ENCODE measurements at regions not wholly inside any gene's neighbourhood (a gene's known extent, or its start where the extent isn't known, plus 50 kb on each side); places are given as distances from the start of the nearest gene placed in this dataset.

- DNase-seq (ENCODE audit: low spot score): no peak
- WGBS: 82% methylated on average over 3 of the region's 3 CpGs
- Histone ChIP-seq H3K9me3 (ENCODE audit: control insufficient read depth in 4 of 4, low read length in 3 of 4) (no peaks in the 10 kb centered on the region), H3K27ac (ENCODE audit: low read depth in 1 of 2, low read length in 2 of 2) (no peak overlapping the region), H3K36me3 (ENCODE audit: control insufficient read depth in 4 of 4, insufficient read depth in 3 of 4, low read depth in 1 of 4, low read length in 3 of 4) (no peaks in the 10 kb centered on the region), H3K4me3 (ENCODE audit: low read depth in 1 of 3, low read length in 3 of 3) (no peak overlapping the region), H3K9ac (ENCODE audit: low read depth in 1 of 2, low read length in 2 of 2) (no peak overlapping the region), H3K27me3 (ENCODE audit: control insufficient read depth in 4 of 4, insufficient read depth in 4 of 4, low read length in 3 of 4) (no peaks in the 10 kb centered on the region), H3K4me1 (ENCODE audit: control insufficient read depth in 4 of 4, insufficient read depth in 4 of 4, low read length in 3 of 4) (no peaks in the 10 kb centered on the region)
- TF ChIP-seq NR2F2 (IDR thresholded peaks at IDR 0.05): no peak
- TF ChIP-seq GABPA (IDR thresholded peaks at IDR 0.05 in 1 of 2, conservative IDR thresholded peaks at IDR 0.05 in 1 of 2): no peak
- TF ChIP-seq MAX (IDR thresholded peaks at IDR 0.05): no peak
- TF ChIP-seq EGR1 (IDR thresholded peaks at IDR 0.05; ENCODE audit: low read depth in 2 of 2): no peak
- no peak for TF ChIP-seq FOXA2 (IDR thresholded peaks at IDR 0.05)
- TF ChIP-seq FOXA1 (IDR thresholded peaks at IDR 0.05): no peak
- no peak for TF ChIP-seq JUND (IDR thresholded peaks at IDR 0.05)
- TF ChIP-seq YY1 (IDR thresholded peaks at IDR 0.05): no peak
- no peak for TF ChIP-seq ATF3 (IDR thresholded peaks at IDR 0.05)
- TF ChIP-seq SP1 (IDR thresholded peaks at IDR 0.05): no peak
- TF ChIP-seq ZBTB33 (IDR thresholded peaks at IDR 0.05): no peak
Measured at GRCh38 chr1:148374101-148374500, 109.0 kb downstream of the PPIAL4G start.

GRCh38 chr1:148373192-148373925 lies 109.7 kb downstream of the PPIAL4G start:
- Histone ChIP-seq H3K9me3 (ENCODE audit: control insufficient read depth in 4 of 4, low read length in 3 of 4) (no peaks in the 10 kb centered on the region), H3K36me3 (ENCODE audit: control insufficient read depth in 4 of 4, insufficient read depth in 3 of 4, low read depth in 1 of 4, low read length in 3 of 4) (no peaks in the 10 kb centered on the region), H3K4me3 (ENCODE audit: low read depth in 1 of 3, low read length in 3 of 3) (no peak overlapping the region), H3K4me1 (ENCODE audit: control insufficient read depth in 4 of 4, insufficient read depth in 4 of 4, low read length in 3 of 4) (no peaks in the 10 kb centered on the region), H3K27ac (ENCODE audit: low read depth in 1 of 2, low read length in 2 of 2) (no peak overlapping the region), H3K9ac (ENCODE audit: low read depth in 1 of 2, low read length in 2 of 2) (no peak overlapping the region), H3K27me3 (ENCODE audit: control insufficient read depth in 4 of 4, insufficient read depth in 4 of 4, low read length in 3 of 4) (no peaks in the 10 kb centered on the region)
- WGBS: 89% methylated on average over 8 of the region's 8 CpGs
- DNase-seq (ENCODE audit: low spot score): no peak
- no peak for TF ChIP-seq EGR1 (IDR thresholded peaks at IDR 0.05; ENCODE audit: low read depth in 2 of 2)
- no peak for TF ChIP-seq ZBTB33 (IDR thresholded peaks at IDR 0.05)
- no peak for TF ChIP-seq FOXA2 (IDR thresholded peaks at IDR 0.05)
- no peak for TF ChIP-seq YY1 (IDR thresholded peaks at IDR 0.05)
- TF ChIP-seq RAD21 (IDR thresholded peaks at IDR 0.05): no peak
- no peak for TF ChIP-seq SP1 (IDR thresholded peaks at IDR 0.05)
- no peak for TF ChIP-seq TAF1 (conservative IDR thresholded peaks at IDR 0.05)
- no peak for TF ChIP-seq GABPA (IDR thresholded peaks at IDR 0.05 in 1 of 2, conservative IDR thresholded peaks at IDR 0.05 in 1 of 2)
- TF ChIP-seq RXRA (IDR thresholded peaks at IDR 0.05): no peak
- no peak for TF ChIP-seq REST (IDR thresholded peaks at IDR 0.05)
- TF ChIP-seq HNF4G (IDR thresholded peaks at IDR 0.05): no peak
- TF ChIP-seq NR2F2 (IDR thresholded peaks at IDR 0.05): no peak
- TF ChIP-seq MAX (IDR thresholded peaks at IDR 0.05): no peak
- no peak for TF ChIP-seq HNF4A (conservative IDR thresholded peaks at IDR 0.05)
- TF ChIP-seq JUND (IDR thresholded peaks at IDR 0.05): no peak

Data from liver (tissue), 7 donors.